IMR-90 (cell line): ENCODE measurements at regions not wholly inside any gene's neighbourhood (a gene's known extent, or its start where the extent isn't known, plus 50 kb on each side); places are given as distances from the start of the nearest gene placed in this dataset.

Experiments used
- BHLHE40 ChIP-seq: fragments of 150-350 bp; IDR thresholded peaks from 2 replicates; pipeline ENCODE4 v1.6.1; 2016; ENCODE audit warnings: mild to moderate bottlenecking, low read depth, low read length
- CEBPB ChIP-seq: IDR thresholded peaks from 2 replicates; pipeline ENCODE4 v1.6.1; 2012; ENCODE audit warnings: low read depth, low read length, improper control_type of control experiment
- CHD1 ChIP-seq: IDR thresholded peaks from 2 replicates; pipeline ENCODE4 v1.6.1; 2012; ENCODE audit warnings: low read depth, low read length, improper control_type of control experiment
- CTCF ChIP-seq: conservative IDR thresholded peaks from 2 replicates; pipeline ENCODE4 v1.5.1; 2012; ENCODE audit warnings: mild to moderate bottlenecking, low read depth, low read length, improper control_type of control experiment
- FOS ChIP-seq: fragments of 150-350 bp; IDR thresholded peaks from 2 replicates; pipeline ENCODE4 v1.6.1; 2016; ENCODE audit warnings: low read depth, low read length
- MAFK ChIP-seq: IDR thresholded peaks from 2 replicates; pipeline ENCODE4 v1.6.1; 2012; ENCODE audit warnings: low read depth, low read length, improper control_type of control experiment
- MXI1 ChIP-seq: IDR thresholded peaks from 2 replicates; pipeline ENCODE4 v1.6.1; 2012; ENCODE audit warnings: low read depth, mild to moderate bottlenecking, low read length, moderate library complexity, borderline replicate concordance
- POLR2A ChIP-seq: IDR thresholded peaks from 2 replicates; pipeline ENCODE4 v1.6.1; 2012; ENCODE audit warnings: mild to moderate bottlenecking, low read depth, low read length
- RAD21 ChIP-seq: IDR thresholded peaks from 2 replicates; pipeline ENCODE4 v1.6.1; 2012; ENCODE audit warnings: low read length, improper control_type of control experiment
- RCOR1 ChIP-seq: IDR thresholded peaks from 2 replicates; pipeline ENCODE4 v1.6.1; 2012; ENCODE audit warnings: mild to moderate bottlenecking, low read length, improper control_type of control experiment; ENCODE audit not compliant: insufficient replicate concordance
- RFX5 ChIP-seq: IDR thresholded peaks from 2 replicates; pipeline ENCODE4 v1.8.0; 2012; ENCODE audit warnings: low read depth, mild to moderate bottlenecking, low read length, moderate library complexity
- SMC3 ChIP-seq: fragments of 150-350 bp; IDR thresholded peaks from 2 replicates; pipeline ENCODE4 v1.6.1; 2016; ENCODE audit warnings: low read depth, mild to moderate bottlenecking, antibody characterized with exemption, low read length, moderate library complexity
- USF2 ChIP-seq: fragments of 150-350 bp; IDR thresholded peaks from 2 replicates; pipeline ENCODE4 v1.6.1; 2017; ENCODE audit warnings: mild to moderate bottlenecking, antibody characterized with exemption, low read length, low read depth

- no peak for TF ChIP-seq CTCF
- TF ChIP-seq SMC3 = no peak
- TF ChIP-seq MXI1 = no peak
- TF ChIP-seq RAD21 = no peak
- TF ChIP-seq POLR2A = no peak
- no peak for TF ChIP-seq USF2
- no peak for TF ChIP-seq MAFK
- no peak for TF ChIP-seq RCOR1
- no peak for TF ChIP-seq CEBPB
- no peak for TF ChIP-seq CHD1
- no peak for TF ChIP-seq RFX5
- TF ChIP-seq BHLHE40 = no peak
- TF ChIP-seq FOS = no peak
Observed at GRCh38 chr2:196241175-196241574, 69.8 kb upstream of the STK17B start.
